ENCODE measurements at regions not wholly inside any gene's neighbourhood (a gene's known extent, or its start where the extent isn't known, plus 50 kb on each side); places are given as distances from the start of the nearest gene placed in this dataset.
"Not testable (repeated sequence)": the region's sequence is repeated elsewhere in the genome, so short reads cannot be mapped to it uniquely, and the experiment has no call there.

DNA sequence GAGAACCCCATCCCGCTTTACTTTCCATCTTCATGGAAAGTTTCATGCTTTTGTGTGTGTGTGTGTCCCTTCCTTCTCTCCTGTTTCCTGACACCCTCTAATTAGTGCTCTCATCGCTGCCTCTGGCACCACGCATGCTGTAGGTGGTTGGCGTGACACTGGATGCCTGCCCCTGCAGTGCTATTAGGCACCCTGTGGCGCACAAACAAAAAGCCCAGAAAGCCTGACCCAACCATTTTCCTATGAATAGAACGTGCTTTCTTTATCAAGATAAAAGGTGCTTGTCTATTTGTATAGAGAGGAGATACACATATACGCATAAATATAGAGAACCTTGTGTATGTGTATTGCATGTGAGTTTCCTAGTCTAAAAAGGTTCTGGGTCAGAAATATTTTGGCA lies 120.8 kb upstream of the CDCA7L start:
- DNase-seq (ENCODE audit: low read depth, low spot score): peak; percentile 73
- in situ Hi-C loops (cut with HindIII; ENCODE audit: low pct_unique_long_range_greater_than_20kb, low sequenced_read_pairs): no loop called here

DNA sequence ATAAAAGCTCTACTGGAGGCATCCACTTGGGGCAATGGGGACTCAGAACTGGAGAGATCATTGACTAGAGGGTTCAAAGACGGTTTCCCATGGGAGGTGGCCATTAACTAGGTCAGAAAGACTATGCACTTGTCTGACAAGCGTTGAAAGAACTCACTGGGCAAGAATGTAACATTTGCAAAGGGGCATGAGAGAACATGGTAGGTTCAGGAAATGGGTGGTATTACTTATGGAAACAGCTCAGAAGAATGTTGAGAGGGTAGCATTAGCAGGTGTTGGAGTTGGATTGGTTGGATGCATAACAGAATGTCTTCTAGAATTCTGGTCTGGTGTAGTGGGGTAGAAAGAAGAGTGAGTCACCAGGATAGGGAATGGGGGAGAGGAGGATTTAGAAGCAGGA lies 119.1 kb upstream of the CDCA7L start:
- in situ Hi-C loops (cut with HindIII; ENCODE audit: low pct_unique_long_range_greater_than_20kb, low sequenced_read_pairs): no loop called here

DNA sequence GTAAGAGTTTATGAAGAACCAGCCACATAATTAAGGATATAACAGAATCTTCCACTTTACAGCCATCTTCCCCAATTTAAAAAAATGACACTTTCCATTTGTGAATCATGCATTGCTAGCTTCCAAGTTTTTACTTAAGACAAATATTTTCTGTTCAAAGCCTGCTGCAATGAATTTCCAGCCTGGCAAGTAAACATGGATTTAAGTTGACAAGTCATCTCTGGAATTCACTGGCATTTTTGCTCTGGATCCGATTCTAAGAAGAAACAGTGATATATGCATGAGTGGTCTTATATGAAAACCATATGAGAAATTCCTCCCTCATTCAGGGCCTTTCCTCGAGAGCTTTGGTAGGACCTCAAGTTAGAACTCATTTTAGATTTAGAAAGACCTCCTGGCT lies 116.1 kb upstream of the CDCA7L start:
- in situ Hi-C loops (cut with HindIII; ENCODE audit: low pct_unique_long_range_greater_than_20kb, low sequenced_read_pairs): no loop called here
- no peak for DNase-seq (ENCODE audit: low read depth, low spot score)

More for the DNA sequence above, 119.1 kb upstream of the CDCA7L start:
- DNase-seq (ENCODE audit: low read depth, low spot score): no peak

DNA sequence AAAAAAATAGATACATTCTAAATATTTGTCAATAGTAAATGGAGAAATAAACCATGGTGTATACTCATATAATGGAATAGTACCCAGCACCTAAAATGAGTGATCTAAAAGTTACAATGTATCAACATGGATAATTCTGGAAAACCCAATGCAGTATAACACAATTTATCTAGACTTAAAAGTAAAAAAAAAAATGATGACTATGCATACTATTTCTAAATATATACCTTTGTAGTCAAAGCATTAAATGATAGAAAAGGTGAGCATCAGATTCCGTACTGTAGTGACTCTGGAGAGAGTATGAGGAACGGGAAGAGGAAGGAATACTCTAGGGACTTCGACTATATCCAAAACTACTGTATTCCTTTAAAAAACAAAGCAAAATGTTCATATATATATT lies 115.2 kb upstream of the CDCA7L start:
- DNase-seq (ENCODE audit: low read depth, low spot score): no peak
- in situ Hi-C loops (cut with HindIII; ENCODE audit: low pct_unique_long_range_greater_than_20kb, low sequenced_read_pairs): no loop called here

DNA sequence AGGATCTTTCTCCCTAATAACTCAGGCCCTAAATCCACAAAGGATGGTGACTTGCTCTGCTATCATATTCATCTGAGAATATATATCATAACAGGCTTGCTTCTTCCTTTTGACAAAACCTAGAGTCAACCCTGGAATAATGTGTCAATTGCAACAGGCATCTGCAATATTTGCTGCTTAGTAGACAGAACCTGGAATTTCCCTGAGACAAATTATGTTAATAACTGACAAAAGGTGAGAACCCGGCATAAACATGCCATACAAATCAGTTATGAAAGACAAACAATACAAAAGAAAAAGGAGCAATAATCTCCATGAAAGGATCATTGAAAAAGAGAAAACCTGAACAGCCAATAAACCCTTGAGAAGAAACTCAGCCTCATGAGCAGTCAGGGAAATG lies 114.5 kb upstream of the CDCA7L start:
- no peak for DNase-seq (ENCODE audit: low read depth, low spot score)
- in situ Hi-C loops (cut with HindIII; ENCODE audit: low pct_unique_long_range_greater_than_20kb, low sequenced_read_pairs): no loop called here

DNA sequence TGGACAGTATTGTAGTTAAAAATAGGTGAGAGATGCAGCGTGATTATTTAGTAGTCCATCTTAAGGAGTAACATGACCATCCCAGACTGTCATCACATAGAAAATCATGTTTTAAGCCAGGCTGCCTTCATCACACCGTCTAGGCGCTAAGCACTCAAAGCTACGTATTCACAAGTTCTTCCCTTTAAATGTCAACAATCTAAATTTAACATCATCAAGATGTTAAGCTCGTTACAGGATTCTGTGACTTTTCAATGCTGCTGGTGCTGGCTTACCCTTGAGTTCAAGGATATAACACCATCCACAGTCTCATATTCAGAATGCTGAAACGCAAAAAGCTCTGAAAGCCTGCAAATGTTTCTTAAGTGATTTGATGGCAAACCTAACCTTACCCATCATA lies 109.5 kb upstream of the CDCA7L start:
- DNase-seq (ENCODE audit: low read depth, low spot score): no peak
- in situ Hi-C loops (cut with HindIII; ENCODE audit: low pct_unique_long_range_greater_than_20kb, low sequenced_read_pairs): no loop called here

DNA sequence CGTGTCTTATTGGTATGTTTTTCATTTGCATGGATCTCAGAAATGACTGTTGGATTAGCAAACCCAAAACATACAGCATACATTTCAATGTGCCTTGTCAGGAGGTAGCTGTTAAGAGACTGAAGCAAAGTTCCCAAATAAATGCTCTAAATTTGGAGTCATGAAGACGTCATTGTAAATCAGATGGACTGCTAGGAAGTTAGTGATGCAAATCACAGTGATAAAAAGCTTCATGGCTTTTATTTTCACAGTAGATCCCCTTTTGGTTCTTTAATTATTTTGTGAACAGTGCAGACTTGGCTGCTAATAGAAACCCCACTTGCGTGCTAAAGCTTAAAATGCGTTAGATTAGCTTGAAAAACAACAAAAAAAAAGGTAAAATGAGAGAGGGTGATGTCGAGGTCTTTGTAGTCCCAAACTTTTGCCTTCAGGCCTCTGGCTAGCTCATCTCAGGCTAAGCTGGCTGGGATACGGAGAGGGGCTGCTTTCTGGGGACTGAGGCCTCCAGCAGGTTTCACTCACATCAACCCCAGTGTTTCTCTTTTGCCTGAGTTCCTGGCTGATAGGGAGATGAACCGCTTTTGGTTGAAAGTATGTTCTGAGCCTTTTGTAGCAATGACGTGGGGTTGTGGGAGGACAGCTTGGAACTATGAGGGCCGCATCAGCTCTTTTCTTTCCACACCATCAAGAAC lies 107.1 kb upstream of the CDCA7L start:
- in situ Hi-C loops (cut with HindIII; ENCODE audit: low pct_unique_long_range_greater_than_20kb, low sequenced_read_pairs): no loop called here
- DNase-seq (ENCODE audit: low read depth, low spot score): no peak

DNA sequence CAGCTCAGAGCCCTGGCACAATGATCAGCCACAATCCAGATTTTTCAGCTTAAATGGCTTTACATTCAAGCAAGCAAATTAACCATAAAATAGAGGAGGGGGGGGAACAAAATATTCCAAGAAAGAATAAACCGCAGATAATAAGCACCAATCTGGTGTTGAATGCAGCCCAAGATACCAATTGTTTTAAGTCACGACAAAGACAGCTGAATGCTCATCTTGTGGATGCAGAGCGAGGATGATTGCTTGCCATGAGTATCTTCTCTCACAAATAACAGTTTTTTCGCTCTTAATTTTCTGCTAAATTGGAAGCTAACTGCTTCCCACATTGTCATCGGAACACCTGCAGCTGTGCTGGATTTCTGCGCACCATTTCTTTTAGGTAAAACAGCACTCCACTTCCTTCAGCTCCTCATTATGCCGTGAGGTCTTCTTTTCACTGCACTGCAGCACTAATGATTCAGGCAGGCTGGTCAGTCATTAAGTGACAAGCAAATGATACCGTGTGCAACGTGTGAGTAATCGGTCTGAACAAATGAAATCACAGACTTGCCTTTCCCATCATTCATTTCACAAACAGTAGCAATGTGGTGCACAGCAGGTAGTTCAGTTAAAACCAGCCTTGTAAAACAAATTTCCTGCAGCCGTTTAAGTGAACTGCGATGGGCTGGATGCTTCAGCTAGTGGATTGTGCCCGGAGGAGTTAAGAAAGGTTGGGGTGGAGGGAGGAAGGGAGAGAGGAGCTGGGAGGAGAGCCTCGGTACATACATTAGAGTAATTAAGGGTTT lies 106.4 kb upstream of the CDCA7L start:
- DNase-seq (ENCODE audit: low read depth, low spot score): no peak
- in situ Hi-C loops (cut with HindIII; ENCODE audit: low pct_unique_long_range_greater_than_20kb, low sequenced_read_pairs): no loop called here

DNA sequence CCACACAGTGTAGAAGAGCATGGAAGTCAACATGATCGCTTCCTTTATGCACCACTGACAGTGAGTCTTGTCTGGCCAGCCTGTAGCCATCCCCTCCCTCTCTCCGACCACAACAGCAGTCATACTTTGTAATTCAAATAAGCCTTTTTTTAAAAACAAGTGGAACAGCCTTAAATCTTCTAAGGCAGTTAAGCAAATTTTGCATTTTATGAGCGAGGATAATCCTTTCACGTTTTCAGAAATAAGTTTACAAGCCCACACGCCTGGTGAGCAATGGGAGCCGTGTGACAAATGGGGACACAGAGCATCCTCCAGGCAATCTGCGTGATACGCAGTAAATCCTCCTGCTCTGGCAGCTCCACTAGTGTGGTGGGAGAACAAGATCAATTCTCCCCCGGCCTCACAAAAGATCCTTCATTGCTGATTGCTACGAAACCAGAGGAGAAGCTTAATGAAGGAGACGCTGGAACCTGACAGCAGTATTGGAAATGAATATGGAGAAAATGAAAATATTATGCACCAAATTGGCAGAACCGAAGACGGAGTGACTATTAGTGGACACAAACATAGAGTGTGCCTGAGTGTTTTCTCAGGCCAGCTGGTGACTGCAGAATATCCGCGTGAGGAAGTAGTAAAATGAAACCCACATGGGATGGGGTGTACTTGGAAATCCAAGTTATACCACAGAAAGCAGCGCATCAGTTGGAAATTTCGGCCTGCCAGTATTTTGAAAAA lies 104.2 kb upstream of the CDCA7L start:
- no peak for DNase-seq (ENCODE audit: low read depth, low spot score)
- in situ Hi-C loops (cut with HindIII; ENCODE audit: low pct_unique_long_range_greater_than_20kb, low sequenced_read_pairs): no loop called here

DNA sequence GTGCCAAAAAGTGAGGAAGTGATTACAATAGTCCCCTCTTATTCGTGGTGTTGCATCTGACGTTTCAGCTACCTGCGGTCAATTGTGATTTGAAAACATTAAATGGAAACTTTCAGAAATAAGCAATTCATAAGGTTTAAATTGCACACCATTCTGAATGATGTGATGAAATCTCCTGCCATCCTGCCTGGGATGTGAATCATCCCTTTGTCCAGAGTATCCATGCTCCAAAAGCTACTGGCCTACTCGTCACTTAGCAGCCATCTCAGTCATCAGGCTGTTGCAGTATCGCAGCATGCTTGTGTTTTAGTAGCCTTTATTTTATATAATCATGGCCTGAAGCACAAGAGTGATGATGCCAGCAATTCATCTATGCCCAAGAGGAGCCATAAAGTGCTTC lies 97.7 kb upstream of the CDCA7L start:
- in situ Hi-C loops (cut with HindIII; ENCODE audit: low pct_unique_long_range_greater_than_20kb, low sequenced_read_pairs): no loop called here

DNA sequence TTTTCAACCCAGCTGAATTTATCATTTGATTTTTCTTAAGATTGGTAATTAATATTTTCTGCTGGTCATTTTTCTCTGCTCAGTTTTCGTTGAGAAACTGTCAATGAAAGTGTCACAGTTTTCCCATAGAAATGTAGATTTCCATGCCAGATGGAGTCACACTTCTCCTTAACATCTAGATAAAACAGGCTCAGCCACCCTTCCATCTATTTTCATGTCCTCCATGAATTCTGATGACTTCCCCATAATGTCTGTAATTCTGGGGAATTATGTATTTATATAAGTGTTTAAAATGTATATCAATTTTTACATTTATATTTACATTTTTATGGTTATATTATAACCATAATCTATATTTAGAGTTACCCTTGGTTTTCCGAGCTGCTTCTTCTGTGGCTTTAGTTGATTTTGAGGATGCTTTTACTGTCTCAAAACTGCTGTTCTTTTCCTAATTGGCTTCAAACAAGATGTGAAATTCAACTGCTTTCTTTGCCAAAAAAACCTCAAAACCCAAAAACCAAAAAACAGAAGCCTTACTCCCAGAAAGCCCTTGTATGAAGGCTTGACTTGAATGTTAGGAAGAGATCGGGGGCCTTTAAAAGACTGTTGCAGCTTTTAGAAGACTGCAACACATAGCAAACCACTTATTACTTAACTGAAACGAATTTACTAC lies 95.4 kb upstream of the CDCA7L start:
- DNase-seq (ENCODE audit: low read depth, low spot score): no peak

More for the DNA sequence above, 97.7 kb upstream of the CDCA7L start:
- DNase-seq (ENCODE audit: low read depth, low spot score): no peak

DNA sequence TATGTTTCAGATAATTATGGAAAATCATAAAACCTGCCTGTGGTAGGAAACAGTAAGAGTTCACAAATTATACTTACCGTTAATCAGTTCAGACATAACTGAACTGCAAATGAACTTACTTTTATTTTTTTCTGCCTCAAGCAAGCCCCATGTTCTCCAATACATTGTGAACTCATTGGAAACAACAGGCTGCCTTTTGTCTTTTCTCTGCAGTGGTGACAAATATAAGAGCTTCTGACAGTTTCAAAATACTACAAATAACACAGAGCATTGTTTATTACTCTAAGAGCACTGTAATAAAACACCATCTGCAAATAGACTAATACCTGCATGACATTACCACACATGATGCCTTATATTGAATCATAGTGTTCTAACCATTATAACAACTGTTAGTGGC lies 94.0 kb upstream of the CDCA7L start:
- in situ Hi-C loops (cut with HindIII; ENCODE audit: low pct_unique_long_range_greater_than_20kb, low sequenced_read_pairs): no loop called here
- DNase-seq (ENCODE audit: low read depth, low spot score): peak; percentile 91

More for the DNA sequence above, 95.4 kb upstream of the CDCA7L start:
- in situ Hi-C loops (cut with HindIII; ENCODE audit: low pct_unique_long_range_greater_than_20kb, low sequenced_read_pairs): no loop called here

DNA sequence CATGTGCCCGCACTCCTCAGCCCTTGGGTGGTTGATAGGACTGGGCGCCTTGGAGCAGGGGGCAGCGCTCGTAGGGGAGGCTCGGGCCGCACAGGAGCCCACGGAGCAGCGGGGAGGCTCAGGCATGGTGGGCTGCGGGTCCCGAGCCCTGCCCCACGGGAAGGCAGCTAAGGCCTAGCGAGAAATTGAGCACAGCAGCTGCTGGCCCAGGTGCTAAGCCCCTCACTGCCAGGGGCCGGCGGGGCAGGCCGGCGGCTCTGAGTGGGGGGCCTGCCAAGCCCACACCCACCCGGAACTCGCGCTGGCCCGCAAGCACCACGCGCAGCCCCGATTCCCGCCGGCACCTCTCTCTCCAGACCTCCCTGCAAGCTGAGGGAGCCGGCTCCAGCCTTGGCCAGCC lies 86.7 kb upstream of the CDCA7L start:
- in situ Hi-C loops (cut with HindIII; ENCODE audit: low pct_unique_long_range_greater_than_20kb, low sequenced_read_pairs); DNase-seq (ENCODE audit: low read depth, low spot score): not testable (repeated sequence)

DNA sequence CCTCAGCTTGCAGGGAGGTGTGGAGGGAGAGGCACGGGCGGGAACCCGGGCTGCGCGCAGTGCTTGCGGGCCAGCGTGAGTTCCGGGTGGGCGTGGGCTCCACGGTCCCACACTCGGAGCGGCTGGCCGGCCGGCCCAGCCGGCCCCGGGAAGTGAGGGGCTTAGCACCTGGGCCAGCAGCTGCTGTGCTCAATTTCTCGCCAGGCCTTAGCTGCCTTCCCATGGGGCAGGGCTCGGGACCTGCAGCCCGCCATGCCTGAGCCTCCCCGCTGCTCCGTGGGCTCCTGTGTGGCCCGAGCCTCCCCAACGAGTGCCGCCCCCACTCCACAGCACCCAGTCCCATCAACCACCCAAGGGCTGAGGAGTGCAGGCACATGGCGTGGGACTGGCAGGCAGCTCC lies 83.0 kb upstream of the CDCA7L start:
- in situ Hi-C loops (cut with HindIII; ENCODE audit: low pct_unique_long_range_greater_than_20kb, low sequenced_read_pairs); DNase-seq (ENCODE audit: low read depth, low spot score): not testable (repeated sequence)

DNA sequence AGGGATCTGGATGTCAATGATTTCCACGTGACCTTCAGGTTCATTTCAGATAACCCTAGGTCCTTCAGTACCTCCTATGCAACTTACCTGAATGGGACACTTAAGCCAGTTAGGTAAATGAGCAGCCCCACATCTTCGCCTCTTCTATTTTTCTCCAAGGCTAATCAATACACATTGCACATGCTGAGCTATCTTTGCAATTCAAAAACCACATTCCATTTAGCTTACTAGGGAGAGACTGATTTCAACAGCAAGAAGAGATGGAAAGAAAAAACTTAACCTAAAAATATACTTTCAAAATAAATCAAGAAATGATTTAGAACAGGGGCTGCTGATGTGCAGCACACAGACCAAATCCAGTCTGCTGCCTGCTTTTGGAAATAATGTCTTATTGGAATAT lies 81.8 kb upstream of the CDCA7L start:
- DNase-seq (ENCODE audit: low read depth, low spot score): no peak
- in situ Hi-C loops (cut with HindIII; ENCODE audit: low pct_unique_long_range_greater_than_20kb, low sequenced_read_pairs): no loop called here

DNA sequence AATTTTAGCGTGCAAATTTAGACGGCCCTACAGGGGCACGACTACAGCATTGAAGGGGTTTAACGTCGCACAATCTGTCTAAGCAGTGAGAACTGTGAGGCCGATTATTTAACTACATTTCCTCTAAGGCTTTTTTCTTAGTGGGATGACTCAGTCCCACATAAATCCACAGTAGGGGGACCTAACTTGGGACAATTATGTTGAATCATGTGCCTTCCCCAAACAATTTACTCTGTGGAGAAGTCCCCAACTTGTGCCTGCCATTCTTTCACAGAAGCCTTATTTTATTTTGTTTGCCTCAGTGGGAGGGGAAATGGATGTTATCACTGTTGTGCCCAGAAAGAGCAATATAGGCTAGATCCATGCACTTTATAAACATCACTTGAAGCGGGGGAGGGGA lies 80.3 kb upstream of the CDCA7L start:
- DNase-seq (ENCODE audit: low read depth, low spot score): no peak
- in situ Hi-C loops (cut with HindIII; ENCODE audit: low pct_unique_long_range_greater_than_20kb, low sequenced_read_pairs): no loop called here

DNA sequence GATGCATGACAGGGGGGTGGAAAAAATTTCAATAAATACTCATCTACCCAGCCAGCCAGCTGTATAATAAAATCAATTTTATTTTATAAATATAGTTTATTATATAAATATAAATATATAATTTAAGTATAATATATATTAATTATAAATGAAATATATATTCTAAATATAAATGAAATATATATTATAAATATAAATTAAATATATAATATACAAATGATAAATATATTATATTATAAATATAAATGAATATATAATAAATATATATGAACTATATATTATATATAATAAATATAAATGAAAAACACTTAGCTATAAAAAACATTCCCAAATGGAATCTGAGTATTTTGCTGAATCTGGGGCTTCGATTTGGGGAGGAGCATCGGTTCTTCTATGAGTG lies 79.4 kb upstream of the CDCA7L start:
- DNase-seq (ENCODE audit: low read depth, low spot score): no peak
- in situ Hi-C loops (cut with HindIII; ENCODE audit: low pct_unique_long_range_greater_than_20kb, low sequenced_read_pairs): no loop called here

DNA sequence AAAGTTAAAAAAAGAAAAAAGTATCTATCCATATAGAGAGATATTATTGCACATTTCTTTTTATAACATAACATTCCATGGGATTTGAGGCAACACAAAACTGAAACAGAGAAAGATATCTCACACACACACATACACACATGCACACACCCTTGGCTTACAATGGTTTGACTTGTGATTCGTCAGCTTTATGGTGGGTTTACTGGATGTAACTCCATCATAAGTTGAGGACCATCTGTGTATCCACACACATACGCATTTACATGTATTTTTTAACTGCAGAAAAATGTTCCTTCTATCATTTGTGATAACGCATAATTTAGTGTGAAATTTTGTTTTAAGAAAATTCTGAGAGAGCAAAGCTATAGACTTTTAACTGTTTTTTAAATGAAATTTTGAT lies 74.2 kb upstream of the CDCA7L start:
- no peak for DNase-seq (ENCODE audit: low read depth, low spot score)
- in situ Hi-C loops (cut with HindIII; ENCODE audit: low pct_unique_long_range_greater_than_20kb, low sequenced_read_pairs): no loop called here
